Kidney epithelial cell (primary cell): ENCODE measurements at regions not wholly inside any gene's neighbourhood (a gene's known extent, or its start where the extent isn't known, plus 50 kb on each side); places are given as distances from the start of the nearest gene placed in this dataset.

Experiments used
- DNase-seq: peaks from one replicate; pipeline ENCODE4 v3.0.0-alpha.2; 2010; ENCODE audit warnings: low read depth
- H3K27me3 ChIP-seq: 2 replicates; pipeline ENCODE4 v1.6.0; 2011; ENCODE audit warnings: low read length; ENCODE audit not compliant: control insufficient read depth, insufficient read depth
- H3K36me3 ChIP-seq: 2 replicates; pipeline ENCODE4 v1.5.1; 2011; ENCODE audit warnings: low read length; ENCODE audit not compliant: control insufficient read depth, insufficient read depth
- H3K4me3 ChIP-seq: 2 replicates; pipeline ENCODE4 v1.5.1; 2011; ENCODE audit warnings: low read depth, mild to moderate bottlenecking, control low read depth, low read length
- TF ChIP-seq, protein P1 (sequence below): IDR thresholded peaks from 2 replicates; pipeline ENCODE4 v1.5.1; 2011; ENCODE audit warnings: mild to moderate bottlenecking, moderate library complexity, low read length, control low read depth, inconsistent platforms; ENCODE audit not compliant: insufficient read depth, poor library complexity, severe bottlenecking

DNA sequence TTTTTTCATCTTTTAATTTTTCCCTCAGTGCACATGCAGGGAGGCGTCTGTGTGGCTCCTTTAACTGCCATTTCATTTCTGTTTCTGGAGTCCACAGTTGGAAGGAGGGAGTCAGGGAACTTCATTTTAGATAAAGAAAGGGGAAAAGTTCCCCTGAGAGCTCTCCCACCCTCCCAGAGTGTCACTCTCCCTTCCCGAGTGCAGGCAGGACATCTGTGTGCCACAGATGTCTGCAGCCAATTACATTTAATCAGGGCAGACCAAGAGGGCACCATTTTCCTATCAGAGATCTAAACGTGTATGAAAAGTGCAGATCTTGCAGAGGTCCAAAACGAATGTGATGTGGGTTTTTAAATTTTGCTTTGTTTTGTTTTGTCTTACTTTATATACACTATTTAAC, 96.6 kb downstream of the PXDC1 start:
- H3K27me3 ChIP-seq: peaks cover 2% of the 10 kb centered on the region
- H3K4me3 ChIP-seq: no peak overlapping the region
- TF ChIP-seq, protein P1, sequence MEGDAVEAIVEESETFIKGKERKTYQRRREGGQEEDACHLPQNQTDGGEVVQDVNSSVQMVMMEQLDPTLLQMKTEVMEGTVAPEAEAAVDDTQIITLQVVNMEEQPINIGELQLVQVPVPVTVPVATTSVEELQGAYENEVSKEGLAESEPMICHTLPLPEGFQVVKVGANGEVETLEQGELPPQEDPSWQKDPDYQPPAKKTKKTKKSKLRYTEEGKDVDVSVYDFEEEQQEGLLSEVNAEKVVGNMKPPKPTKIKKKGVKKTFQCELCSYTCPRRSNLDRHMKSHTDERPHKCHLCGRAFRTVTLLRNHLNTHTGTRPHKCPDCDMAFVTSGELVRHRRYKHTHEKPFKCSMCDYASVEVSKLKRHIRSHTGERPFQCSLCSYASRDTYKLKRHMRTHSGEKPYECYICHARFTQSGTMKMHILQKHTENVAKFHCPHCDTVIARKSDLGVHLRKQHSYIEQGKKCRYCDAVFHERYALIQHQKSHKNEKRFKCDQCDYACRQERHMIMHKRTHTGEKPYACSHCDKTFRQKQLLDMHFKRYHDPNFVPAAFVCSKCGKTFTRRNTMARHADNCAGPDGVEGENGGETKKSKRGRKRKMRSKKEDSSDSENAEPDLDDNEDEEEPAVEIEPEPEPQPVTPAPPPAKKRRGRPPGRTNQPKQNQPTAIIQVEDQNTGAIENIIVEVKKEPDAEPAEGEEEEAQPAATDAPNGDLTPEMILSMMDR: no peak
- no peak for DNase-seq
- H3K36me3 ChIP-seq: no peaks in the 10 kb centered on the region

DNA sequence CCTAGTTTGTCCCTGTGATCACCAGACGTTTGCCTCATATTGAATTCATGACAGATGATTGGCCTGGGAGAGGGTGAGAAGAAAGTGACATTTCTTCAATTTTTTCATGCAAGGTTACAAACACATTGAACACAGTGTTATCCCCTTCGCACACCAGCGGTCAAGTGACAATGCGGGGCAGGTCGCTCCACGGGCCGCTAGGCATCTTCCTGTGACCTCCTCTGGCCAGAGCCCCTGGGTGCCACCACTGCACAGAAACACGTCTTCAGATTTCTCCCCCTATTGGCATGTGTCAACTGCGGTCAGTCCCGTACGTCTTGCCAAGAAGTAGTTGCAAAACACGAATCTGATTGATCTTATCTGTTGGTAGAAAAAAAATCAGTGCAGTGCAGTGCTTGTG, 97.1 kb downstream of the PXDC1 start:
- Histone ChIP-seq H3K36me3 (no peaks in the 10 kb centered on the region), H3K4me3 (no peak overlapping the region), H3K27me3 (peaks cover 2% of the 10 kb centered on the region)
- DNase-seq: no peak
- TF ChIP-seq, protein P1: no peak

DNA sequence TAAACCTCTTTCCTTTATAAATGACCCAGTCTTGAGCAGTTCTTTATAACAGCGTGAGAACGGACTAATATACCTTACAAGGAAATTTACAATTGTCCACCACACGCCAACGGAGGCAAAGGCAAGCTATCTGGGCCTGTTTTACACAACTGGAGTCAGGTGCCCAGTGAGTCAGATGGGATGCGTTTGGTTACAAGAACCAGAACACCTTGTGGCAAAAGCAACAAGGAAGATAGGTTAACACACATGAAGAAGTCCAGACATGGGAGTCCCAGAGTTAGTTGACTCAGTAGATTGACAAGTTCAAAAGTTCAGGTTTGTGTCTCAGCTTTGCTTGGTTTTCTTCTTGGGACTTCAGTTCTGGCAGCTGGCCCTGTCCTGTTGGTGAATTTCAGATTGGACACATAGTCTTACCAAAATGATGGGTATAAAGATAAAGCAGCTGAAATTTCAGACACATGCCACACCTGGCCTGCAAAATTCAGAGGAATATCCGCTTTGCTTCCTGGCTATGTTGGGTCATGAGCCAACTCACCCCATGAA, 97.9 kb downstream of the PXDC1 start:
- TF ChIP-seq, protein P1: no peak
- no peak for DNase-seq
- H3K27me3 ChIP-seq: peaks cover 2% of the 10 kb centered on the region
- H3K36me3 ChIP-seq: no peaks in the 10 kb centered on the region
- H3K4me3 ChIP-seq: no peak overlapping the region

DNA sequence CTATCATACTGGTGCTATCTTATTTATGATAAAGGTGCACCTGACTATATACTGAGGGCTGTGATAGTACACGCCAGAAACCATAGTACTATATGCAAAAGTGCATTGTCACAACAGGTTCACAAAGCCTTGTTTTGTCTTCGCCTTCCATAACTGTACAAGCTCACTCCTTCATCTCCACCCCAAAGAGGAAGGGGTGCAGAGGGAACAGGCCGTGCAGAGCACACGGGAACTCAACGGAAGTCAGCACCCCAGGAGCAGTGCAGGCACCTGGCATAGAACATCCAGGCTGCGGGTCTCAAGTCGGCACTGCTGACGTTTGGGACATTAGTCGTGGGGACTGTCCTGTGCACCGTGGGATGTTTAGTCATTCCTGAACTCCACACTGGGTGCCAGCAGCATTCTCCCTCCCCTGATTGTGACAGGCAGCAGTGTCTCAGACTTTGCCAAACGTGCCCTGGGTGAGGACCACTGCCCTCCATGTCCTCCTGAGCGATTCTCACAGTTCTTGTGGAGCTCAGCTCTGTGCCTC, 99.7 kb downstream of the PXDC1 start:
- no peaks in the 10 kb centered on the region for H3K36me3 ChIP-seq
- H3K4me3 ChIP-seq: no peak overlapping the region
- DNase-seq: no peak
- H3K27me3 ChIP-seq: peaks cover 2% of the 10 kb centered on the region
- TF ChIP-seq, protein P1: no peak

DNA sequence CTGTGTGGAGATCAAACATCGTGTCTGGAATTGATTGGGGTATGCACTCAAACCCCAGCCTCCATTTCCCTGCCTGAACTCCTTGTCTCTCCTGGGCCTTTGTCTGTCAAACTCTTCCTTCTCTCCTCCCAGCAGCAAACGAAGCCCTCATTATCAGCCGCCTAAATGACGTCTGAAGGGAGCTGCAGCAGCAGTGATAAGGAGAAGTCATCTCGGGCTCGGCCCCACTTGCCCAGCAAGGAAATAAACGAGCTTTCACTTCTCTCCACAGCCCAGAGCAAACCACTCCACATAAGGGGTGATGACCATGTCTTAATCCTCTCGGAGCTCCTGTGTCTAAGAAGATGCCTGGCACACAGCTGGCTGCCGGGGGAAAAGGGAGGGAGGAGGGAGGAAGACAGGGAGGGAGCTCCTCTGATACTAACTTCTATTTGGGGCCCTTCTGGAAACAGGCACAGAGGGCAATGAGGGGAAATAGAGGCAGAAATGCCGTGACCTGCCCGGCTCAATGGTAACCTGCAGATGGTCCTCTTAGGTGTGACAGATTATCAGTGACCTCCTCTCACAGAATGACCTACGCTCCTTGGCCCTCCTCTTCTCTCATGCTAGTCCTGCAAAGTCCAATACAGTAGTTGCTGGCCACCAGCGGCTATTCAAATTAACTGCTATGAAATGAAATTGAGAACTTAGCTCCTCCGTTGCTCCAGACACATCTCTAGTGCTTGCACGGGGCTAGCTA, 100.4 kb downstream of the PXDC1 start:
- no peak for DNase-seq
- TF ChIP-seq, protein P1: no peak
- Histone ChIP-seq H3K27me3 (peaks cover 2% of the 10 kb centered on the region), H3K36me3 (no peaks in the 10 kb centered on the region), H3K4me3 (no peak overlapping the region)
